HepG2 (cell line): ENCODE measurements at regions not wholly inside any gene's neighbourhood (a gene's known extent, or its start where the extent isn't known, plus 50 kb on each side); places are given as distances from the start of the nearest gene placed in this dataset.

Source experiments
- POLR2A ChIP-seq, 2 experiments: IDR thresholded peaks; 2 replicates each; pipeline ENCODE4 v1.6.1; 2011; ENCODE audit warnings: low read depth in 2 of 2, low read length in 2 of 2, mild to moderate bottlenecking in 1 of 2, moderate library complexity in 1 of 2; ENCODE audit not compliant: insufficient read depth in 1 of 2
- SUZ12 ChIP-seq: fragments of 150-350 bp; IDR thresholded peaks from 2 replicates; pipeline ENCODE4 v1.6.1; 2014; ENCODE audit warnings: low read depth, low read length

- TF ChIP-seq POLR2A (IDR thresholded peaks at IDR 0.05; ENCODE audit: insufficient read depth in 1 of 2, low read depth in 2 of 2, low read length in 2 of 2) = no peak
- TF ChIP-seq SUZ12 = no peak
These were observed 98.8 kb downstream of the SLC35B3 start for GRCh38 chr6:8336406-8337057.
